DOHH2 (cell line): ENCODE measurements at regions not wholly inside any gene's neighbourhood (a gene's known extent, or its start where the extent isn't known, plus 50 kb on each side); places are given as distances from the start of the nearest gene placed in this dataset.

Experiments used
- H3F3A ChIP-seq: fragments of 200-600 bp; sonication (generic), shearing (Covaris generic); 2 replicates; pipeline ENCODE4 v1.6.0; 2016; ENCODE audit warnings: antibody characterized with exemption, mild to moderate bottlenecking; ENCODE audit not compliant: control insufficient read depth, insufficient read depth
- H3K27ac ChIP-seq: fragments of 200-600 bp; sonication (generic); 2 replicates; pipeline ENCODE4 v1.5.1; 2014; ENCODE audit warnings: low read depth, mild to moderate bottlenecking, low read length, moderate library complexity
- H3K27me3 ChIP-seq: fragments of 200-600 bp; sonication (generic); 2 replicates; pipeline ENCODE4 v1.6.1; 2014; ENCODE audit warnings: mild to moderate bottlenecking, low read length, mixed read lengths; ENCODE audit not compliant: control insufficient read depth
- H3K36me3 ChIP-seq: fragments of 200-600 bp; sonication (generic); 2 replicates; pipeline ENCODE4 v1.6.1; 2014; ENCODE audit warnings: mild to moderate bottlenecking, low read length, moderate library complexity, mixed read lengths; ENCODE audit not compliant: control insufficient read depth
- H3K4me1 ChIP-seq: fragments of 200-600 bp; sonication (generic); 2 replicates; pipeline ENCODE4 v1.6.1; 2014; ENCODE audit warnings: mild to moderate bottlenecking, low read length, mixed read lengths; ENCODE audit not compliant: control insufficient read depth
- H3K4me2 ChIP-seq: fragments of 200-600 bp; sonication (generic); 2 replicates; pipeline ENCODE4 v1.6.0; 2014; ENCODE audit warnings: mild to moderate bottlenecking, low read length, moderate library complexity
- H3K4me3 ChIP-seq: fragments of 200-600 bp; sonication (generic); 2 replicates; pipeline ENCODE4 v1.5.1; 2014; ENCODE audit warnings: mild to moderate bottlenecking, low read length, mixed read lengths
- H3K79me2 ChIP-seq: fragments of 200-600 bp; sonication (generic); 2 replicates; pipeline ENCODE4 v1.6.1; 2014; ENCODE audit warnings: mild to moderate bottlenecking, low read length, mixed read lengths; ENCODE audit not compliant: control insufficient read depth
- H3K9me2 ChIP-seq: fragments of 200-600 bp; sonication (generic); replicated peaks from 2 replicates; pipeline ENCODE4 v1.6.1; 2014; ENCODE audit warnings: mild to moderate bottlenecking, low read length, mixed read lengths; ENCODE audit not compliant: control insufficient read depth
- H3K9me3 ChIP-seq: fragments of 200-600 bp; sonication (generic); 2 replicates; pipeline ENCODE4 v1.6.1; 2014; ENCODE audit warnings: antibody characterized with exemption, low read length, mixed read lengths; ENCODE audit not compliant: control insufficient read depth, insufficient read depth
- H4K20me1 ChIP-seq: fragments of 200-600 bp; sonication (generic); 2 replicates; pipeline ENCODE4 v1.6.0; 2014; ENCODE audit warnings: low read depth, mild to moderate bottlenecking, antibody characterized with exemption, low read length, moderate library complexity; ENCODE audit not compliant: control insufficient read depth, insufficient read depth
- CTCF ChIP-seq: fragments of 200-600 bp; sonication (generic); IDR thresholded peaks from one replicate; pipeline ENCODE4 v1.5.1; 2014; ENCODE audit warnings: antibody characterized with exemption, mild to moderate bottlenecking, low read depth, low read length; ENCODE audit not compliant: poor library complexity, severe bottlenecking
- EZH2phosphoT487 ChIP-seq: fragments of 200-600 bp; sonication (generic); IDR thresholded peaks from 2 replicates; pipeline ENCODE4 v1.6.1; 2017; ENCODE audit warnings: borderline replicate concordance, mild to moderate bottlenecking, antibody characterized with exemption, low read length, moderate library complexity, mixed read lengths

GRCh38 chr5:39569857-39570256, 145.1 kb upstream of the DAB2 start:
- H3K4me1 ChIP-seq: no peaks in the 10 kb centered on the region
- no peak overlapping the region for H3K4me3 ChIP-seq
- TF ChIP-seq CTCF (no peak), EZH2phosphoT487 (no peak)
- no peaks in the 10 kb centered on the region for H3K79me2 ChIP-seq
- H3K9me2 ChIP-seq: no peaks in the 10 kb centered on the region
- no peaks in the 10 kb centered on the region for H3K9me3 ChIP-seq
- H3K36me3 ChIP-seq: no peaks in the 10 kb centered on the region
- H3F3A ChIP-seq: no peaks in the 10 kb centered on the region
- peaks cover 5% of the 10 kb centered on the region; the same call in 1 of the 2 replicates for H3K27me3 ChIP-seq
- H3K27ac ChIP-seq: no peak overlapping the region
- no peak overlapping the region for H3K4me2 ChIP-seq
- H4K20me1 ChIP-seq: no peaks in the 10 kb centered on the region

DNA sequence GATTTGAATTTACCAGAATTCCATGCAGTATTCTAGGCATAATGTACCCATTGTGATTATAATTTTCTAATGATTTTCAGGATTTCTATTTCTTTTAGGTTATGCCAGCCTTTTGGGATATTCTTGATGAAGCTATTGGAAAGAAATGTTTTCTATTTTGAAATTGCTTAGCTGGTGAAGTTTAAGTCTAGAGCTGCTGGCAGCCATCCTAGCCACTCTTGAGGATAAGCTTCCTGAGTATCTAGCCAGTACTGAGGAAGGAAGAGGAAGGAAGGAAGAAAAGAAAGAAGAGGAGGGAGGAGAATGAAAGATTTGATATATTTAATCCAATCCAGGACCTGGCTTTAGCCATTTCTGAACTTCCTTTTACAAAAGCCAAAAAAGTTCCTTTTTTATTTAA, 142.1 kb upstream of the DAB2 start:
- TF ChIP-seq EZH2phosphoT487: no peak
- no peak for TF ChIP-seq CTCF
- no peaks in the 10 kb centered on the region for H3K9me2 ChIP-seq
- no peaks in the 10 kb centered on the region for H3K4me1 ChIP-seq
- H3K4me3 ChIP-seq: no peak overlapping the region
- H3F3A ChIP-seq: no peaks in the 10 kb centered on the region
- H4K20me1 ChIP-seq: no peaks in the 10 kb centered on the region
- no peaks in the 10 kb centered on the region for H3K79me2 ChIP-seq
- peaks cover under 1% of the 10 kb centered on the region; the same call in 1 of the 2 replicates for H3K27me3 ChIP-seq
- no peak overlapping the region for H3K4me2 ChIP-seq
- no peaks in the 10 kb centered on the region for H3K9me3 ChIP-seq
- H3K36me3 ChIP-seq: no peaks in the 10 kb centered on the region
- H3K27ac ChIP-seq: no peak overlapping the region

GRCh38 chr5:39566029-39566428, 141.2 kb upstream of the DAB2 start:
- Histone ChIP-seq H3K9me3 (no peaks in the 10 kb centered on the region), H3K4me3 (no peak overlapping the region), H3K27me3 (no peaks in the 10 kb centered on the region; the same call in 1 of the 2 replicates), H3K79me2 (no peaks in the 10 kb centered on the region), H4K20me1 (no peaks in the 10 kb centered on the region), H3K27ac (no peak overlapping the region), H3K36me3 (no peaks in the 10 kb centered on the region), H3K4me2 (no peak overlapping the region), H3K4me1 (no peaks in the 10 kb centered on the region), H3K9me2 (no peaks in the 10 kb centered on the region), H3F3A (no peaks in the 10 kb centered on the region)
- TF ChIP-seq EZH2phosphoT487: no peak
- TF ChIP-seq CTCF: no peak

- H4K20me1 ChIP-seq: no peaks in the 10 kb centered on the region
- H3K4me3 ChIP-seq: no peak overlapping the region
- no peak overlapping the region for H3K27ac ChIP-seq
- no peaks in the 10 kb centered on the region for H3F3A ChIP-seq
- H3K27me3 ChIP-seq: no peaks in the 10 kb centered on the region
- TF ChIP-seq CTCF (no peak), EZH2phosphoT487 (no peak)
- no peak overlapping the region for H3K4me2 ChIP-seq
- no peaks in the 10 kb centered on the region for H3K36me3 ChIP-seq
- H3K9me2 ChIP-seq: no peaks in the 10 kb centered on the region
- H3K4me1 ChIP-seq: no peaks in the 10 kb centered on the region
- no peaks in the 10 kb centered on the region for H3K9me3 ChIP-seq
- H3K79me2 ChIP-seq: no peaks in the 10 kb centered on the region
Observed at GRCh38 chr5:39561421-39561820, 136.6 kb upstream of the DAB2 start.
